Lower lobe of right lung (tissue), 2 donors: ENCODE measurements at regions not wholly inside any gene's neighbourhood (a gene's known extent, or its start where the extent isn't known, plus 50 kb on each side); places are given as distances from the start of the nearest gene placed in this dataset.

Experiments used
- ATAC-seq, 2 donors: fragments of 200-7000 bp; cut with Tn5 transposase; one replicate each; pipeline ENCODE4 v1.9.1; 2020 to 2022; ENCODE audit warnings: mild to moderate bottlenecking in 2 of 2, moderate library complexity in 2 of 2
- DNase-seq: peaks from one replicate; pipeline ENCODE4 v3.0.0-alpha.2; 2020
- H3K27ac ChIP-seq: fragments of 200-600 bp; one replicate; pipeline ENCODE4 v1.8.0; 2022
- H3K27me3 ChIP-seq: fragments of 200-600 bp; one replicate; pipeline ENCODE4 v1.8.0; 2022; ENCODE audit warnings: low read depth
- H3K36me3 ChIP-seq: fragments of 200-600 bp; one replicate; pipeline ENCODE4 v1.8.0; 2022; ENCODE audit warnings: mild to moderate bottlenecking
- H3K4me1 ChIP-seq: fragments of 200-600 bp; one replicate; pipeline ENCODE4 v1.8.0; 2022
- H3K4me3 ChIP-seq: fragments of 200-600 bp; one replicate; pipeline ENCODE4 v1.8.0; 2022; ENCODE audit warnings: mild to moderate bottlenecking
- H3K9me3 ChIP-seq: fragments of 200-600 bp; one replicate; pipeline ENCODE4 v1.8.0; 2022
- intact Hi-C: fragments of 100-400 bp; cut with DNase I; formaldehyde crosslinking; loops from one replicate; pipeline ENCODE4 v1.11.0; 2022
- TF ChIP-seq, protein P1 (sequence below): fragments of 200-600 bp; IDR thresholded peaks from one replicate; pipeline ENCODE4 v1.8.0; 2022; ENCODE audit warnings: antibody characterized with exemption, mild to moderate bottlenecking
- donor health status: DM: no; HTN: yes; CAD: no; lungs with severe emphysema.

DNA sequence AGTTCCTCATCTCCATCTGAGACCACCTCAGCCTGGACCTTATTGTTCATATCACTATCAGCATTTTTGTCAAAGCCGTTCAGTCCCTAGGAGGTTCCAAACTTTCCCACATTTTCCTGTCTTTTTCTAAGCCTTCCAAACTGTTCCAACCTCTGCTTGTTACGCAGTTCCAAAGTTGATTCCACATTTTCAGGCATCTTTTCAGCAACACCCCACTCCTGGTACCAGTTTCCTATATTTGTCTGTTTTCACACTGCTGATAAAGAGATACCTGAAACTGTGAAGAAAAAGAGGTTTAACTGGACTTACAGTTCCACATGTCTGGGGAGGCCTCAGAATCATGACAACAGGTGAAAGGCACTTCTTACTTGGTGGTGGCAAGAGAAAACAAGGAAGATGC is 622.1 kb downstream of the MAT2B start:
- ATAC-seq (no peak), DNase-seq (no peak)
- Histone ChIP-seq H3K4me1 (no peaks in the 10 kb centered on the region), H3K27me3 (no peaks in the 10 kb centered on the region), H3K4me3 (no peak overlapping the region), H3K27ac (no peak overlapping the region), H3K9me3 (peaks cover 10% of the 10 kb centered on the region), H3K36me3 (no peaks in the 10 kb centered on the region)
- intact Hi-C loops = no loop called here
- TF ChIP-seq, protein P1, sequence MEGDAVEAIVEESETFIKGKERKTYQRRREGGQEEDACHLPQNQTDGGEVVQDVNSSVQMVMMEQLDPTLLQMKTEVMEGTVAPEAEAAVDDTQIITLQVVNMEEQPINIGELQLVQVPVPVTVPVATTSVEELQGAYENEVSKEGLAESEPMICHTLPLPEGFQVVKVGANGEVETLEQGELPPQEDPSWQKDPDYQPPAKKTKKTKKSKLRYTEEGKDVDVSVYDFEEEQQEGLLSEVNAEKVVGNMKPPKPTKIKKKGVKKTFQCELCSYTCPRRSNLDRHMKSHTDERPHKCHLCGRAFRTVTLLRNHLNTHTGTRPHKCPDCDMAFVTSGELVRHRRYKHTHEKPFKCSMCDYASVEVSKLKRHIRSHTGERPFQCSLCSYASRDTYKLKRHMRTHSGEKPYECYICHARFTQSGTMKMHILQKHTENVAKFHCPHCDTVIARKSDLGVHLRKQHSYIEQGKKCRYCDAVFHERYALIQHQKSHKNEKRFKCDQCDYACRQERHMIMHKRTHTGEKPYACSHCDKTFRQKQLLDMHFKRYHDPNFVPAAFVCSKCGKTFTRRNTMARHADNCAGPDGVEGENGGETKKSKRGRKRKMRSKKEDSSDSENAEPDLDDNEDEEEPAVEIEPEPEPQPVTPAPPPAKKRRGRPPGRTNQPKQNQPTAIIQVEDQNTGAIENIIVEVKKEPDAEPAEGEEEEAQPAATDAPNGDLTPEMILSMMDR = no peak

DNA sequence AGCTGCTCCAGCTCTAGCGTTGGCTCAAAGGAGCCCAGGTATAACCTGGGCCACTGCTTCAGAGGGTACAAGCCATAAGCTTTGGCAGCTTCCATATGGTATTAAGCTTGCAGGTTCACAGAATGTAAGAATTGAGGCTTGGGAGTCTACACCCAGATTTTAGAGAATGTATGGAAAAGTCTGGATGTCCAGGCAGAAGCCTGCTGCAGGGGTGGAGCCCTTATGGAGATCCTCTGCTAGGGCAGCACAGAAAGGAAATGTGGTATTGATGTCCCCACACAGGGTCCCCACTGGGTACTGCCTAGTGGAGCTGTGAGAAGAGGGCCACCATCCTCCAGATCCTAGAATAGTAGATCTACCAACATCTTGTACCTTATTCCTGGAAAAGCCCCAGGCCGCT is 626.9 kb downstream of the MAT2B start:
- Histone ChIP-seq H3K4me1 (no peaks in the 10 kb centered on the region), H3K36me3 (no peaks in the 10 kb centered on the region), H3K4me3 (no peak overlapping the region), H3K27ac (no peak overlapping the region), H3K9me3 (peaks cover 10% of the 10 kb centered on the region), H3K27me3 (no peaks in the 10 kb centered on the region)
- no peak for DNase-seq
- TF ChIP-seq, protein P1 = no peak
- intact Hi-C loops = no loop called here
- no peak for ATAC-seq

DNA sequence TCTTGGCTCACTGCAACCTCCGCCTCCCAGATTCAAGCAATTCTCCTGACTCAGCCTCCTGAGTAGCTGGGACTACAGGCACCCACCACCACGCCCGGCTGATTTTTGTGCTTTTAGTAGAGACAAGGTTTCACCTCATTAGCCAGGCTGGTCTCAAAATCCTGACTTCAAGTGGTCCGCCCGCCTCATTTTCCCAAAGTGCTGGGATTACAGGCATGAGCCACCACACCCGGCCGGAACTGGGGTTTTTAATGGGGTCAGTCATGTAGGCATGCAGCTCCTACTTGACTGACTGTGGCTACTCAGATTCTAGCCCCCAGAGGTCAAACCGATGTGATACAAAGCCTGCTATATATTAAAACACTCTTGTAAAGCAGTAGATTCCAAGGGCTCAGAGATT is 631.7 kb downstream of the MAT2B start:
- intact Hi-C loops = no loop called here
- TF ChIP-seq, protein P1 = no peak
- DNase-seq = no peak
- Histone ChIP-seq H3K27ac (no peak overlapping the region), H3K4me1 (no peaks in the 10 kb centered on the region), H3K27me3 (no peaks in the 10 kb centered on the region), H3K36me3 (no peaks in the 10 kb centered on the region), H3K4me3 (no peak overlapping the region), H3K9me3 (peaks cover 2% of the 10 kb centered on the region)
- ATAC-seq = no peak

DNA sequence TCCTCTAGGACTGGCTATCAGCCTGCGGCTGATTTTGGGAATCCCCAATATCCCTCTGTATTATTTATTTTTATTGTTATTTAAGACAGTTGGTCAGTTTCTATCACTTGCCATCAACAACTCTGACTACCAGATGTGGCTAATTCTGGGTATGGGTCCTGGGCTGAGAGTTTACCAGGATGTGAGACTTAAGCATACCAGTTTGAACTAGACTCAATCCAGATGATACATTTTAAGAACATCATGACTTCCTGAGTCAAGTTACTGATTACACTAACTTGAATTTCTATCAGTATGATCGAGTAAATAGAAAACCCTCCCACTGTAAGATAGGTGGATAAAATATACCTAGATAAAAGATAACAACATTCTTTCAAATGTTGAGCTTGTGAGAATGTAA is 634.0 kb downstream of the MAT2B start:
- H3K36me3 ChIP-seq = no peaks in the 10 kb centered on the region

DNA sequence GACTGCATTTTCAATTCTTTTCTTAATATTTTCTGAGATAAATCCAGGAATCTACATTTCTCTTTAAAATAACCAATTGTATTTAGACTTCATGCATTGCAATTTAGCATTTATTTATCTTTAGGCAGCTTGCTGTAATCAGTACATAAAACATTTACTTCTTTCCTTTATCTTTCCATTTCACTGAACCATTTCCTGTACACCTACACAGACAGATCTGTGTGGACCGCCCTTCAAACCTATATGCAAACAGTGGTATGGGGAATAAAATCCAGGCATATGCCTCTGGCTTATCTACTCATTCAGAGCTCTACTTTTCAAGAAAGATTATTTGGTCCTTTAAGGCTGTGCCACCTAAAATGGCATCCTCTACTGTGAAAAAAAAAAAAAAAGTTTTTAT is 640.0 kb downstream of the MAT2B start:
- no peaks in the 10 kb centered on the region for H3K4me1 ChIP-seq
- H3K9me3 ChIP-seq = no peaks in the 10 kb centered on the region
- TF ChIP-seq, protein P1 = no peak
- no peak overlapping the region for H3K27ac ChIP-seq
- no peaks in the 10 kb centered on the region for H3K36me3 ChIP-seq
- H3K4me3 ChIP-seq = no peak overlapping the region
- no peaks in the 10 kb centered on the region for H3K27me3 ChIP-seq
- DNase-seq = no peak
- intact Hi-C loops = no loop called here
- ATAC-seq = no peak

More for the DNA sequence above, 634.0 kb downstream of the MAT2B start:
- intact Hi-C loops = no loop called here
- Histone ChIP-seq H3K27me3 (no peaks in the 10 kb centered on the region), H3K4me1 (no peaks in the 10 kb centered on the region), H3K4me3 (no peak overlapping the region), H3K27ac (no peak overlapping the region), H3K9me3 (no peaks in the 10 kb centered on the region)
- no peak for DNase-seq
- TF ChIP-seq, protein P1 = no peak
- ATAC-seq = no peak

DNA sequence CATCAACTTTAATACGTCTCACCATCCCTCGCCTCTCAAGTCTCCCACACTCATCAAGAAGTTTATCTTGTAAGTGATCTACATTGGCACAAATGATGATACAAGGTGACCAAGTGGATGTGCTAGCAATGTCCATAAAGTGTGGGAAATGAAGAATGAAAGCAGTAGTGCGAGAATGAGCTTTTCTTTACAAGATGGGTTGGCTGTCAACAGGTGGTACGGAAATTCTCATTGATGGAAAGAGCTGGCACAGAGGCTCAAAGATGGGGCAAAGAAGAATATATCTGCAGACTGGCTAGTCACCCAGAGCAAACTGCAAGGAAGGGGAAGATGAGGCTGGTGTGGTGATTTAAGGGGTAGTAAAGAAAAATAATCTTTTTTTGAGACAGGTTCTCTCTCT is 640.8 kb downstream of the MAT2B start:
- no peak for ATAC-seq
- Histone ChIP-seq H3K36me3 (no peaks in the 10 kb centered on the region), H3K4me3 (no peak overlapping the region), H3K27ac (no peak overlapping the region), H3K27me3 (no peaks in the 10 kb centered on the region), H3K9me3 (no peaks in the 10 kb centered on the region), H3K4me1 (no peaks in the 10 kb centered on the region)
- TF ChIP-seq, protein P1 = no peak
- intact Hi-C loops = no loop called here
- no peak for DNase-seq
